K562 (cell line): ENCODE measurements at regions not wholly inside any gene's neighbourhood (a gene's known extent, or its start where the extent isn't known, plus 50 kb on each side); places are given as distances from the start of the nearest gene placed in this dataset.

Experiments used
- ATAC-seq: fragments of 200-7000 bp; cut with Tn5 transposase; 3 replicates; pipeline ENCODE4 v1.9.1; 2020; ENCODE audit warnings: moderate library complexity
- BruUV-seq: library from RNA; stranded (reverse); fragments of 400-500 nt; replicated peaks from 2 replicates; lab custom pipeline; 2021; lab: Mats Ljungman, UMichigan
- CTCF ChIA-PET: fragments of 300-600 bp; formaldehyde crosslinking; extraction: SDS; loops from one replicate; lab custom pipeline; 2021; ENCODE audit warnings: low intra/inter-chr PET ratio; lab: Yijun Ruan, JAX
- POLR2A ChIA-PET: fragments of 300-600, 350-650 bp; sonication (Branson Sonifier 250); formaldehyde crosslinking; extraction: SDS; loops from one replicate; lab custom pipeline; 2021; ENCODE audit warnings: antibody characterized with exemption, inconsistent platforms; lab: Yijun Ruan, JAX
- DNase-seq, 4 experiments: peaks; one replicate each; pipeline versions ENCODE4 v3.0.0 to v3.0.0-alpha.2; 2011 to 2018; ENCODE audit warnings: low spot score in 3 of 4, mixed read lengths in 3 of 4; ENCODE audit errors: extremely low read depth in 1 of 4
- FAIRE-seq: peaks from 2 replicates; lab custom pipeline; 2011; peaks lifted over from hg19 to GRCh38; lab: Jason Lieb, UNC
- H2AFZ ChIP-seq: 2 replicates; pipeline ENCODE4 v1.6.0; 2011; ENCODE audit warnings: low read depth, low read length, control low read depth, inconsistent platforms
- H3K27ac ChIP-seq: fragments of 200-600 bp; 3 replicates; pipeline ENCODE4 v1.8.0; 2011; ENCODE audit warnings: low read depth, mild to moderate bottlenecking, control low read depth, inconsistent platforms, low read length, moderate library complexity, mixed read lengths; ENCODE audit errors: extremely low read depth
- H3K27me3 ChIP-seq, 2 experiments: fragments of 300-600 bp in 1 of 2; 2 replicates in 1 of 2; 3 replicates in 1 of 2; pipeline versions ENCODE4 v1.6.0 to v1.8.0; 2011; ENCODE audit warnings: inconsistent platforms in 2 of 2, low read length in 2 of 2, mild to moderate bottlenecking in 1 of 2, mixed read lengths in 1 of 2, moderate library complexity in 1 of 2; ENCODE audit not compliant: control insufficient read depth in 2 of 2, insufficient read depth in 2 of 2
- H3K36me3 ChIP-seq: fragments of 300-600 bp; 3 replicates; pipeline ENCODE4 v1.8.0; 2011; ENCODE audit warnings: mild to moderate bottlenecking, low read length, inconsistent platforms; ENCODE audit not compliant: control insufficient read depth, insufficient read depth
- H3K4me1 ChIP-seq, 2 experiments: fragments of 200-600 bp in 1 of 2; replicated peaks in 1 of 2; 2 replicates in 1 of 2; 3 replicates in 1 of 2; pipeline versions ENCODE4 v1.5.1 to v1.8.0; 2011; ENCODE audit warnings: inconsistent platforms in 2 of 2, low read length in 2 of 2, mild to moderate bottlenecking in 1 of 2, mixed read lengths in 1 of 2, moderate library complexity in 1 of 2; ENCODE audit not compliant: control insufficient read depth in 2 of 2, insufficient read depth in 2 of 2
- H3K4me2 ChIP-seq: 2 replicates; pipeline ENCODE4 v1.6.1; 2011; ENCODE audit warnings: low read length, control low read depth, inconsistent platforms, mixed read lengths; ENCODE audit not compliant: insufficient read depth
- H3K4me3 ChIP-seq: fragments of 200-600 bp; sonication (generic), shearing (Covaris generic); 2 replicates; pipeline ENCODE4 v1.5.1; 2016; ENCODE audit warnings: control low read depth, inconsistent platforms
- H3K79me2 ChIP-seq: fragments of 200-600 bp; 3 replicates; pipeline ENCODE4 v1.8.0; 2011; ENCODE audit warnings: low read length, inconsistent platforms; ENCODE audit not compliant: control insufficient read depth, insufficient read depth
- H3K9ac ChIP-seq, 2 experiments: 2 replicates each; pipeline versions ENCODE4 v1.6.0 to v1.6.1; 2011; ENCODE audit warnings: low read depth in 2 of 2, low read length in 2 of 2, control low read depth in 1 of 2, inconsistent platforms in 1 of 2, mild to moderate bottlenecking in 1 of 2, mixed read lengths in 1 of 2; ENCODE audit not compliant: insufficient read depth in 1 of 2
- H3K9me1 ChIP-seq: one replicate; pipeline ENCODE4 v1.6.0; 2011; ENCODE audit warnings: inconsistent platforms, mild to moderate bottlenecking, low read length, moderate library complexity; ENCODE audit not compliant: control insufficient read depth, insufficient read depth
- H3K9me3 ChIP-seq: replicated peaks from 2 replicates; pipeline ENCODE4 v1.5.1; 2011; ENCODE audit warnings: low read depth, low read length, inconsistent platforms; ENCODE audit not compliant: control insufficient read depth, insufficient read depth
- H4K20me1 ChIP-seq: replicated peaks from 2 replicates; pipeline ENCODE4 v1.6.1; 2011; ENCODE audit warnings: low read length, inconsistent platforms, mixed read lengths; ENCODE audit not compliant: control insufficient read depth, insufficient read depth
- CBX5 ChIP-seq: IDR thresholded peaks from 2 replicates; pipeline ENCODE4 v1.6.1; 2014; ENCODE audit warnings: low read depth, borderline replicate concordance
- DPF2 ChIP-seq: fragments of 450-650 bp; IDR thresholded peaks from 2 replicates; pipeline ENCODE4 v1.6.1; 2016
- KLF13 ChIP-seq: fragments of 450-650 bp; IDR thresholded peaks from 2 replicates; pipeline ENCODE4 v1.6.1; 2016; ENCODE audit warnings: missing genetic modification characterization, low read depth, mild to moderate bottlenecking, missing compliant biosample characterization, moderate library complexity, borderline replicate concordance
- NCOA1 ChIP-seq: fragments of 450-650 bp; IDR thresholded peaks from 2 replicates; pipeline ENCODE4 v1.6.1; 2016; ENCODE audit warnings: low read depth
- POLR2H ChIP-seq: IDR thresholded peaks from 2 replicates; pipeline ENCODE4 v1.6.1; 2016; ENCODE audit warnings: missing genetic modification characterization, low read depth, mild to moderate bottlenecking, control low read depth, missing compliant biosample characterization, moderate library complexity
- RFX1 ChIP-seq: fragments of 450-650 bp; IDR thresholded peaks from 2 replicates; pipeline ENCODE4 v1.6.1; 2016; ENCODE audit warnings: mild to moderate bottlenecking, moderate library complexity
- TBP ChIP-seq: optimal IDR thresholded peaks from 2 replicates; pipeline ENCODE3; 2011; ENCODE audit warnings: low read depth, low read length, improper control_type of control experiment
- ZNF121 ChIP-seq: sonication (generic); formaldehyde crosslinking; conservative IDR thresholded peaks from 2 replicates; pipeline ENCODE4 v1.8.0; 2022; ENCODE audit warnings: missing genetic modification reagents
- ZNF23 ChIP-seq: fragments of 250-450 bp; sonication (Bioruptor Pico); IDR thresholded peaks from 2 replicates; pipeline ENCODE4 v1.4.0; 2020; ENCODE audit warnings: mild to moderate bottlenecking
- ZNF512 ChIP-seq: IDR thresholded peaks from 2 replicates; pipeline ENCODE4 v1.6.1; 2016; ENCODE audit warnings: missing genetic modification characterization, missing compliant biosample characterization
- ZNF780A ChIP-seq: fragments of 250-450 bp; sonication (Bioruptor Pico); IDR thresholded peaks from 2 replicates; pipeline ENCODE4 v1.5.0; 2021; ENCODE audit warnings: mild to moderate bottlenecking
- ZZZ3 ChIP-seq: fragments of 450-650 bp; IDR thresholded peaks from 2 replicates; pipeline ENCODE4 v1.6.1; 2016; ENCODE audit warnings: antibody characterized with exemption, mild to moderate bottlenecking, moderate library complexity
- WGBS: fragments of 100-300 bp; shearing (Covaris generic); methylation state at CpG from one replicate; pipeline ENCODE4 v1.1.6; 2016; ENCODE audit warnings: low coverage, mixed read lengths; ENCODE audit not compliant: insufficient coverage; ENCODE audit errors: missing lambda C conversion rate; 5-methylcytosine and 5-hydroxymethylcytosine counted together
- in situ Hi-C: fragments of 300-500 bp; cut with MboI; formaldehyde crosslinking; loops from 4 replicates; pipeline ENCODE4 v1.15.0; 2018; ENCODE audit warnings: inconsistent platforms, mixed read lengths
- intact Hi-C: fragments of 100-400 bp; cut with micrococcal nuclease; formaldehyde crosslinking; loops from 2 replicates; pipeline ENCODE4 v1.14.2; 2022

- H3K4me3 ChIP-seq, result no peak overlapping the region
- intact Hi-C loops, result no loop called here
- no peaks in the 10 kb centered on the region for H3K79me2 ChIP-seq
- no peak for FAIRE-seq
- no peak for ATAC-seq
- TF ChIP-seq NCOA1, result no peak
- no peak for TF ChIP-seq DPF2
- no peak for TF ChIP-seq CBX5
- TF ChIP-seq ZNF121 (CRISPR knock-in tag), result no peak
- TF ChIP-seq ZNF23 (CRISPR knock-in tag), result no peak
- TF ChIP-seq RFX1, result no peak
- no peak for TF ChIP-seq POLR2H (tag)
- no peak for TF ChIP-seq ZZZ3
- TF ChIP-seq ZNF512 (tag), result no peak
- TF ChIP-seq ZNF780A (CRISPR knock-in tag), result no peak
- TF ChIP-seq KLF13 (tag), result no peak
- no peak for TF ChIP-seq TBP
- no peaks in the 10 kb centered on the region for H3K9me1 ChIP-seq
- H3K36me3 ChIP-seq, result no peaks in the 10 kb centered on the region
- in situ Hi-C loops, result no loop called here
- H3K9ac ChIP-seq, result no peak overlapping the region
- H3K27me3 ChIP-seq, result peaks cover 0 to 60% of the 10 kb centered on the region in 2 experiments; a peak in 4 of 5 replicates
- ChIA-PET POLR2A (interaction anchor here (0.6 to 0.9 kb wide), 4 partner anchors 26 to 399 kb away, joined by 3 to 5 read pairs (median 4); no protein-coding TSS in a partner anchor), CTCF (no interaction called here)
- WGBS, result 9% methylated on average over 21 of the region's 21 CpGs
- H3K9me3 ChIP-seq, result no peaks in the 10 kb centered on the region
- no TSS peak for BruUV-seq
- H3K27ac ChIP-seq, result no peak overlapping the region
- H2AFZ ChIP-seq, result no peak overlapping the region
- H3K4me2 ChIP-seq, result no peak overlapping the region
- DNase-seq, result no peak
- H3K4me1 ChIP-seq, result peaks cover 0 to 5% of the 10 kb centered on the region in 2 experiments; a peak in 1 of 5 replicates
- no peaks in the 10 kb centered on the region for H4K20me1 ChIP-seq
Measured at GRCh38 chr14:101122237-101123141, 219.0 kb upstream of the RTL1 start.
